ENCODE measurements at regions not wholly inside any gene's neighbourhood (a gene's known extent, or its start where the extent isn't known, plus 50 kb on each side); places are given as distances from the start of the nearest gene placed in this dataset.
"Not testable (repeated sequence)": the region's sequence is repeated elsewhere in the genome, so short reads cannot be mapped to it uniquely, and the experiment has no call there.

DNA sequence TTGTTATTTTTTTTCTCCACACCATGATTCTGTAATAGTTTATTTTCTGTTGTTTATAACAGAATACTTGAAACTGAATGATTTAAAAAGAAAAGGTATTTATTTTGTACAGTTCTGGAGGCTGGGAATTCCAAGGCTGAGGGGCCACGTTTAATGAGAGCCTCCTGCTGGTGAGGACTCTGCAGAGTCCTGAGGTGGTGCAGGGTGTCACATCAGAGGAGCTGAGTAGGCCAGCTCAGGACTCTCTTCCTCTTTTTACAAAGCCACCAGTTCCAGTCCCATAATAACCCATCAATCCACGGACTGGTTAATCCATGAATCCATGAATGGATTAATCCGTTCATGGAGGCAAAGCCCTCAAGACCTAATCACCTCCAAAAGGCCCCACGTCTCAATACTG is 71.6 kb downstream of the TFAP2A start:
- no peak overlapping the region for H3K27ac ChIP-seq (ENCODE audit: low read depth, low read length)
- no peak for DNase-seq (ENCODE audit: low read depth, low spot score)
- peaks cover 24% of the 10 kb centered on the region; the same call in 1 of the 2 replicates for H3K9me3 ChIP-seq (ENCODE audit: control insufficient read depth, insufficient read depth, low read length)
- ChIA-PET POLR2A (no interaction called here), CTCF (no interaction called here)
- no peaks in the 10 kb centered on the region for H3K27me3 ChIP-seq (ENCODE audit: control insufficient read depth, insufficient read depth, low read length)
- no peak for TF ChIP-seq CTCF (IDR thresholded peaks at IDR 0.05; ENCODE audit: low read depth, low read length)
- no peak overlapping the region for H3K4me3 ChIP-seq (ENCODE audit: low read depth, low read length)

- Histone ChIP-seq H3K27me3 (ENCODE audit: control insufficient read depth, insufficient read depth, low read length) (no peaks in the 10 kb centered on the region), H3K9me3 (ENCODE audit: control insufficient read depth, insufficient read depth, low read length) (peaks cover 32% of the 10 kb centered on the region), H3K27ac (ENCODE audit: low read depth, low read length) (no peak overlapping the region), H3K4me3 (ENCODE audit: low read depth, low read length) (no peak overlapping the region)
- DNase-seq (ENCODE audit: low read depth, low spot score): no peak
- TF ChIP-seq CTCF (IDR thresholded peaks at IDR 0.05; ENCODE audit: low read depth, low read length): no peak
- CTCF ChIA-PET: no interaction called here
- POLR2A ChIA-PET: no interaction called here
These were observed 73.3 kb downstream of the TFAP2A start for GRCh38 chr6:10341605-10342004.

GRCh38 chr6:10338151-10338550 is 76.7 kb downstream of the TFAP2A start:
- Histone ChIP-seq H3K27ac (ENCODE audit: low read depth, low read length) (no peak overlapping the region), H3K27me3 (ENCODE audit: control insufficient read depth, insufficient read depth, low read length) (no peaks in the 10 kb centered on the region), H3K9me3 (ENCODE audit: control insufficient read depth, insufficient read depth, low read length) (peaks cover 21% of the 10 kb centered on the region), H3K4me3 (ENCODE audit: low read depth, low read length) (no peak overlapping the region)
- ChIA-PET POLR2A (no interaction called here), CTCF (no interaction called here)
- no peak for DNase-seq (ENCODE audit: low read depth, low spot score)
- TF ChIP-seq CTCF (IDR thresholded peaks at IDR 0.05; ENCODE audit: low read depth, low read length): no peak

- H3K4me3 ChIP-seq (ENCODE audit: low read depth, low read length); H3K27ac ChIP-seq (ENCODE audit: low read depth, low read length); POLR2A ChIA-PET; H3K27me3 ChIP-seq (ENCODE audit: control insufficient read depth, insufficient read depth, low read length); DNase-seq (ENCODE audit: low read depth, low spot score); CTCF ChIA-PET: not testable (repeated sequence)
- H3K9me3 ChIP-seq (ENCODE audit: control insufficient read depth, insufficient read depth, low read length): peaks cover 21% of the 10 kb centered on the region
These were observed 77.5 kb downstream of the TFAP2A start for GRCh38 chr6:10337376-10337775.

DNA sequence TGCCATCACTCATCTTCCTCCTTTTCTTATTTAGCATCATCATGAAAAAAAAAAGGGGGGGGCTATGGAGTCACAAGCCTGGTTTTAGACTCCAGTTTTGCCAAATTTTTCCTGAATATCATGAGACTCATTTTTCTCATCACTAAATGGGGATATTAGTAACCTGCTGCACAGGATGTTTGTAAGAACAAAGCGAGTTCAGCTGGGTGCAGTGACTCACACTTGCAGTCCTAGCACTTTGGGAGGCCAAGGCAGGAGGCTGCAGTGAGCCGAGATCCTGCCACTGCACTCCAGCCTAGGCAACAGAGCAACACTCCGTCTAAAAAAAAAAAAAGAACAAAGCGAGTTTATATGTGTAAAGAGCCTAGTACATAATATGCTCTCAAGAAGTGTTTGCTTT is 82.8 kb downstream of the TFAP2A start:
- no peak for TF ChIP-seq CTCF (IDR thresholded peaks at IDR 0.05; ENCODE audit: low read depth, low read length)
- no peak overlapping the region for H3K27ac ChIP-seq (ENCODE audit: low read depth, low read length)
- ChIA-PET POLR2A (no interaction called here), CTCF (no interaction called here)
- H3K9me3 ChIP-seq (ENCODE audit: control insufficient read depth, insufficient read depth, low read length): peaks cover 8% of the 10 kb centered on the region
- H3K27me3 ChIP-seq (ENCODE audit: control insufficient read depth, insufficient read depth, low read length): no peaks in the 10 kb centered on the region
- H3K4me3 ChIP-seq (ENCODE audit: low read depth, low read length): no peak overlapping the region
- DNase-seq (ENCODE audit: low read depth, low spot score): no peak

DNA sequence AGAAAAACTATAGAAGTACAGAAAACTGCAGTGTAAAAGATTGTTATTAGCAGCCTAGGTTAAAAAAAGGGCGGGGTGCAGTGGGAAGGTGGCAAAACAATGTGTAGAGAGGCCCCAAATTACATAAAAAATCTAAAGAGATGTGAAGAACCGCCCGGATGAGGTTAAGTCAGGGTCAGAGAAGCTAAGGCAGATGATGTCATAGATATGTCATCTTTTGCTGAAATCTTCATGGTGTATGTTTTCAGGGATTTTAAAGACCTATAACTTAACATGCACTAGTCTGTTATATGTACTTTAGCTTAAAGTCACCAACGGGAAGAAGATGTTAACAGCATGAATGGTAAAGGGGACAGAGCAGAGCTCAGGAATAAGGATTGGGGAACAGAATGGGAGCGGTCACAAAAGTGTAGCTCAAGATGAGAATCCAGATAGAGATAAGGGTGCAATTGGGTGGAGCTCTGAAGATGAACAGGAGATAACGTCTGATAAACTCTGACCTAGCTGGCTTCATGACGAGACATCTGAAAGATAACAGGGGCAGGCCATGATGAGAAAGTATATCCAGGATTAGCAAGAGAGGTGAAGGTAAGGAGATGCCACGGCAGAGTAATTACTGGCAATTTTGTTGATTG is 83.4 kb downstream of the TFAP2A start:
- CTCF ChIA-PET: no interaction called here

More for the DNA sequence above, 83.4 kb downstream of the TFAP2A start:
- peaks cover 11% of the 10 kb centered on the region for H3K9me3 ChIP-seq (ENCODE audit: control insufficient read depth, insufficient read depth, low read length)
- POLR2A ChIA-PET: no interaction called here
- no peak overlapping the region for H3K27ac ChIP-seq (ENCODE audit: low read depth, low read length)
- DNase-seq (ENCODE audit: low read depth, low spot score): no peak
- no peaks in the 10 kb centered on the region for H3K27me3 ChIP-seq (ENCODE audit: control insufficient read depth, insufficient read depth, low read length)
- no peak for TF ChIP-seq CTCF (IDR thresholded peaks at IDR 0.05; ENCODE audit: low read depth, low read length)
- H3K4me3 ChIP-seq (ENCODE audit: low read depth, low read length): no peak overlapping the region
